ENCODE measurements at regions not wholly inside any gene's neighbourhood (a gene's known extent, or its start where the extent isn't known, plus 50 kb on each side); places are given as distances from the start of the nearest gene placed in this dataset.

GRCh38 chr14:39827901-39828655, 395.8 kb upstream of the FBXO33 start:
- no peak for DNase-seq (ENCODE audit: extremely low read depth, low read depth)
- TF ChIP-seq CTCF (IDR thresholded peaks at IDR 0.05; ENCODE audit: low read depth, low read length), result no peak

GRCh38 chr14:39812532-39813320, 380.5 kb upstream of the FBXO33 start:
- no peak for DNase-seq (ENCODE audit: extremely low read depth, low read depth)
- no peak for TF ChIP-seq CTCF (IDR thresholded peaks at IDR 0.05; ENCODE audit: low read depth, low read length)

GRCh38 chr14:39807271-39807670, 375.0 kb upstream of the FBXO33 start:
- no peak for TF ChIP-seq CTCF (IDR thresholded peaks at IDR 0.05; ENCODE audit: low read depth, low read length)
- no peak for DNase-seq (ENCODE audit: extremely low read depth, low read depth)

GRCh38 chr14:39784461-39784860, 352.2 kb upstream of the FBXO33 start:
- no peak for DNase-seq (ENCODE audit: extremely low read depth, low read depth)
- no peak for TF ChIP-seq CTCF (IDR thresholded peaks at IDR 0.05; ENCODE audit: low read depth, low read length)

- no peak for TF ChIP-seq CTCF (IDR thresholded peaks at IDR 0.05; ENCODE audit: low read depth, low read length)
- DNase-seq (ENCODE audit: extremely low read depth, low read depth), result no peak
Observed at GRCh38 chr14:39781466-39781865, 349.2 kb upstream of the FBXO33 start.

- DNase-seq (ENCODE audit: extremely low read depth, low read depth), result no peak
- no peak for TF ChIP-seq CTCF (IDR thresholded peaks at IDR 0.05; ENCODE audit: low read depth, low read length)
Observed at GRCh38 chr14:39773387-39774126, 341.3 kb upstream of the FBXO33 start.

All from AG09319 (cell line).